ENCODE measurements at regions not wholly inside any gene's neighbourhood (a gene's known extent, or its start where the extent isn't known, plus 50 kb on each side); places are given as distances from the start of the nearest gene placed in this dataset.
"Not testable (repeated sequence)": the region's sequence is repeated elsewhere in the genome, so short reads cannot be mapped to it uniquely, and the experiment has no call there.

GRCh38 chr3:102040144-102040543 is 190.8 kb downstream of the NFKBIZ start:
- not testable (repeated sequence) for TF ChIP-seq POLR2A, CTCF (IDR thresholded peaks at IDR 0.05)

All from Peyer's patch (tissue), 4 donors.